ENCODE measurements at regions not wholly inside any gene's neighbourhood (a gene's known extent, or its start where the extent isn't known, plus 50 kb on each side); places are given as distances from the start of the nearest gene placed in this dataset.
A peak's percentile ranks its signal among the peaks of the same experiment; 100 is the strongest.

GRCh38 chr3:77917225-77917624 is 877.3 kb downstream of the ROBO2 start:
- H3K36me3 ChIP-seq = no peaks in the 10 kb centered on the region
- no peaks in the 10 kb centered on the region for H3K4me1 ChIP-seq
- H3K4me3 ChIP-seq = no peak overlapping the region
- TF ChIP-seq, protein P1, sequence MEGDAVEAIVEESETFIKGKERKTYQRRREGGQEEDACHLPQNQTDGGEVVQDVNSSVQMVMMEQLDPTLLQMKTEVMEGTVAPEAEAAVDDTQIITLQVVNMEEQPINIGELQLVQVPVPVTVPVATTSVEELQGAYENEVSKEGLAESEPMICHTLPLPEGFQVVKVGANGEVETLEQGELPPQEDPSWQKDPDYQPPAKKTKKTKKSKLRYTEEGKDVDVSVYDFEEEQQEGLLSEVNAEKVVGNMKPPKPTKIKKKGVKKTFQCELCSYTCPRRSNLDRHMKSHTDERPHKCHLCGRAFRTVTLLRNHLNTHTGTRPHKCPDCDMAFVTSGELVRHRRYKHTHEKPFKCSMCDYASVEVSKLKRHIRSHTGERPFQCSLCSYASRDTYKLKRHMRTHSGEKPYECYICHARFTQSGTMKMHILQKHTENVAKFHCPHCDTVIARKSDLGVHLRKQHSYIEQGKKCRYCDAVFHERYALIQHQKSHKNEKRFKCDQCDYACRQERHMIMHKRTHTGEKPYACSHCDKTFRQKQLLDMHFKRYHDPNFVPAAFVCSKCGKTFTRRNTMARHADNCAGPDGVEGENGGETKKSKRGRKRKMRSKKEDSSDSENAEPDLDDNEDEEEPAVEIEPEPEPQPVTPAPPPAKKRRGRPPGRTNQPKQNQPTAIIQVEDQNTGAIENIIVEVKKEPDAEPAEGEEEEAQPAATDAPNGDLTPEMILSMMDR (IDR thresholded peaks at IDR 0.05) = no peak
- H3K27ac ChIP-seq = no peak overlapping the region
- ATAC-seq (no peak), DNase-seq (no peak)
- 68 to 90% methylated on average over 2 of the region's 2 CpGs for WGBS, 2 donors
- H3K9me3 ChIP-seq = peaks cover 0 to 39% (median 3%) of the 10 kb centered on the region in 11 donors
- no peaks in the 10 kb centered on the region for H3K27me3 ChIP-seq
- intact Hi-C loops (cut with DNase I) = no loop called here

DNA sequence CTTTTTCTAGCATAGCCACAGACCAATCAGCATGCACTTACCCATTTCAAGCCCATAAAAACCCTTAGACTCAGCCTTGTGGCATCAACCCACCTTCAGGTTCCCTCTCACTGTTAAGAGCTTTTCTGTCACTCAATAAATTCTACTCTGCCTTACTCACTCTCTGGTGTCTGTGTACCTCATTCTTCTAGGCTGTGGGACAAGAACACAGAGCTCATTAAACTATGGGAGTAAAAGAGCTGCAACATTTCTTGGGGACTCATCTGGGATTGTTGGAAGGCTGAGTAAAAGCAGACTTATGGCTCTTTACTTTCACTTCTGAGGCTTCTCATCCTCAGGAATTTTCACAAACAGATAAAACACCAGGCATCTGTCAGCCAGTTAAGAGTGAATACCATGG is 879.3 kb downstream of the ROBO2 start:
- DNase-seq (no peak), ATAC-seq (no peak)
- intact Hi-C loops (cut with DNase I) = no loop called here
- H3K27me3 ChIP-seq = no peaks in the 10 kb centered on the region
- no peaks in the 10 kb centered on the region for H3K4me1 ChIP-seq
- H3K4me3 ChIP-seq = no peak overlapping the region
- H3K9me3 ChIP-seq = peaks cover 0 to 42% (median 3%) of the 10 kb centered on the region in 11 donors
- no peaks in the 10 kb centered on the region for H3K36me3 ChIP-seq
- TF ChIP-seq, protein P1 (IDR thresholded peaks at IDR 0.05) = no peak
- H3K27ac ChIP-seq = no peak overlapping the region

- peak; percentile 70 to 97 (median 94) for ATAC-seq
- H3K9me3 ChIP-seq = no peaks in the 10 kb centered on the region
- no peaks in the 10 kb centered on the region for H3K27me3 ChIP-seq
- no peak overlapping the region for H3K4me3 ChIP-seq
- peak in 1 of 2 donors; percentile 13 for DNase-seq
- H3K27ac ChIP-seq = peak overlapping the region in 1 of 10 donors; percentile 49
- H3K36me3 ChIP-seq = no peaks in the 10 kb centered on the region
- TF ChIP-seq, protein P1 (IDR thresholded peaks at IDR 0.05) = no peak
- WGBS, 2 donors = 48 to 49% methylated on average over 9 of the region's 9 CpGs
- intact Hi-C loops (cut with DNase I) = no loop called here
- H3K4me1 ChIP-seq = no peaks in the 10 kb centered on the region
Measured at GRCh38 chr3:77931255-77932009, 891.5 kb downstream of the ROBO2 start.

GRCh38 chr3:77932926-77933325 is 893.0 kb downstream of the ROBO2 start:
- intact Hi-C loops (cut with DNase I) = no loop called here
- DNase-seq = no peak
- H3K36me3 ChIP-seq = no peaks in the 10 kb centered on the region
- WGBS, 2 donors = 65 to 85% methylated on average over 1 of the region's 1 CpG
- no peak for ATAC-seq
- H3K9me3 ChIP-seq = no peaks in the 10 kb centered on the region
- TF ChIP-seq, protein P1 (IDR thresholded peaks at IDR 0.05) = no peak
- H3K4me1 ChIP-seq = no peaks in the 10 kb centered on the region
- no peaks in the 10 kb centered on the region for H3K27me3 ChIP-seq
- no peak overlapping the region for H3K4me3 ChIP-seq
- H3K27ac ChIP-seq = no peak overlapping the region

All from heart right ventricle (tissue), 16 donors.